AG04450 (cell line): ENCODE measurements at regions not wholly inside any gene's neighbourhood (a gene's known extent, or its start where the extent isn't known, plus 50 kb on each side); places are given as distances from the start of the nearest gene placed in this dataset.
"Not testable (repeated sequence)": the region's sequence is repeated elsewhere in the genome, so short reads cannot be mapped to it uniquely, and the experiment has no call there.

ENCODE experiments used
- CTCF ChIA-PET: fragments of 300-600, 350-600 bp; formaldehyde crosslinking; extraction: SDS; loops from one replicate; lab custom pipeline; 2022; ENCODE audit warnings: antibody characterized with exemption, inconsistent platforms; lab: Charles Lee
- POLR2A ChIA-PET: fragments of 350-600 bp; formaldehyde crosslinking; extraction: SDS; loops from one replicate; lab custom pipeline; 2021; ENCODE audit warnings: antibody characterized with exemption, inconsistent platforms; lab: Yijun Ruan, JAX
- DNase-seq: peaks from one replicate; pipeline ENCODE4 v3.0.0-alpha.2; 2011; ENCODE audit warnings: low read depth, low spot score
- H3K27ac ChIP-seq: one replicate; pipeline ENCODE4 v1.5.1; 2012; ENCODE audit warnings: low read depth, low read length, control low read depth
- H3K27me3 ChIP-seq: one replicate; pipeline ENCODE4 v1.6.0; 2012; ENCODE audit warnings: low read length; ENCODE audit not compliant: control insufficient read depth, insufficient read depth
- H3K4me3 ChIP-seq: 2 replicates; pipeline ENCODE4 v1.5.1; 2011; ENCODE audit warnings: mild to moderate bottlenecking, low read depth, low read length, control low read depth
- H3K9me3 ChIP-seq: 2 replicates; pipeline ENCODE4 v1.5.1; 2012; ENCODE audit warnings: low read length; ENCODE audit not compliant: control insufficient read depth, insufficient read depth
- CTCF ChIP-seq: IDR thresholded peaks from 2 replicates; pipeline ENCODE4 v1.5.1; 2011; ENCODE audit warnings: low read depth, low read length, control low read depth, inconsistent platforms

GRCh38 chr7:108652886-108653285, 83.2 kb downstream of the DNAJB9 start:
- CTCF ChIA-PET: no interaction called here

GRCh38 chr7:108653526-108653925, 83.9 kb downstream of the DNAJB9 start:
- no peaks in the 10 kb centered on the region; the same call in 1 of the 2 replicates for H3K9me3 ChIP-seq
- ChIA-PET POLR2A (no interaction called here), CTCF (no interaction called here)
- no peak for DNase-seq
- no peak overlapping the region for H3K4me3 ChIP-seq
- H3K27me3 ChIP-seq: no peaks in the 10 kb centered on the region
- no peak overlapping the region for H3K27ac ChIP-seq
- no peak for TF ChIP-seq CTCF

More at GRCh38 chr7:108652886-108653285, 83.2 kb downstream of the DNAJB9 start:
- no peak for TF ChIP-seq CTCF
- Histone ChIP-seq H3K27me3 (no peaks in the 10 kb centered on the region), H3K9me3 (no peaks in the 10 kb centered on the region; the same call in 1 of the 2 replicates), H3K4me3 (no peak overlapping the region), H3K27ac (no peak overlapping the region)
- DNase-seq: no peak
- POLR2A ChIA-PET: no interaction called here

GRCh38 chr7:108657140-108657726, 87.6 kb downstream of the DNAJB9 start:
- H3K4me3 ChIP-seq, DNase-seq, H3K9me3 ChIP-seq, H3K27me3 ChIP-seq, CTCF ChIA-PET, POLR2A ChIA-PET, H3K27ac ChIP-seq: not testable (repeated sequence)

- TF ChIP-seq CTCF: no peak
- ChIA-PET POLR2A (no interaction called here), CTCF (interaction anchor here (0.6 kb wide), 1 partner anchor 433 kb away, joined by 3 read pairs; no protein-coding TSS in a partner anchor)
- Histone ChIP-seq H3K4me3 (no peak overlapping the region), H3K9me3 (no peaks in the 10 kb centered on the region; the same call in 1 of the 2 replicates), H3K27ac (no peak overlapping the region), H3K27me3 (peaks cover 2% of the 10 kb centered on the region)
- no peak for DNase-seq
Observed at GRCh38 chr7:108659261-108659660, 89.6 kb downstream of the DNAJB9 start.

GRCh38 chr7:108659867-108660266, 90.2 kb downstream of the DNAJB9 start:
- Histone ChIP-seq H3K4me3 (no peak overlapping the region), H3K27ac (no peak overlapping the region), H3K27me3 (peaks cover 2% of the 10 kb centered on the region), H3K9me3 (no peaks in the 10 kb centered on the region; the same call in 1 of the 2 replicates)
- DNase-seq: no peak
- ChIA-PET POLR2A (no interaction called here), CTCF (no interaction called here)
- no peak for TF ChIP-seq CTCF
